A549 (cell line): ENCODE measurements at regions not wholly inside any gene's neighbourhood (a gene's known extent, or its start where the extent isn't known, plus 50 kb on each side); places are given as distances from the start of the nearest gene placed in this dataset.

Experiments used
- ATAC-seq, 2 experiments: fragments of 200-7000 bp in 1 of 2; fragments of >200 bp in 1 of 2; cut with Nextera tagmentation in 1 of 2; cut with Tn5 transposase in 1 of 2; 3 replicates each; pipeline versions ENCODE4 v1.8.0 to v1.9.1; 2018 to 2020; ENCODE audit warnings: mild to moderate bottlenecking in 1 of 2, moderate library complexity in 1 of 2
- CTCF ChIA-PET: fragments of 300-600 bp; sonication (Branson Sonifier 250); formaldehyde crosslinking; extraction: SDS; loops from one replicate; lab custom pipeline; 2021; ENCODE audit warnings: antibody characterized with exemption, inconsistent platforms; lab: Yijun Ruan, JAX
- POLR2A ChIA-PET: fragments of 350-600 bp; formaldehyde crosslinking; extraction: SDS; loops from one replicate; lab custom pipeline; 2021; ENCODE audit warnings: antibody characterized with exemption, inconsistent platforms; lab: Yijun Ruan, JAX
- DNase-seq, 2 experiments: peaks; one replicate each; pipeline versions ENCODE4 v3.0.0 to v3.0.0-alpha.2; 2011 to 2016; ENCODE audit warnings: low read depth in 1 of 2, low spot score in 1 of 2
- FAIRE-seq: peaks from 2 replicates; lab custom pipeline; 2011; peaks lifted over from hg19 to GRCh38; lab: Jason Lieb, UNC
- H3K27ac ChIP-seq, 2 experiments: fragments of >200 bp; sonication (Bioruptor Twin); formaldehyde crosslinking; 3 replicates each; pipeline ENCODE4 v1.5.1; 2016 to 2017
- H3K4me1 ChIP-seq: fragments of >200 bp; sonication (Bioruptor Twin); formaldehyde crosslinking; 3 replicates; pipeline ENCODE4 v1.6.1; 2016
- H3K4me2 ChIP-seq: fragments of >200 bp; sonication (Bioruptor Twin); formaldehyde crosslinking; 3 replicates; pipeline ENCODE4 v1.6.1; 2016
- H3K4me3 ChIP-seq: fragments of >200 bp; sonication (Bioruptor Twin); formaldehyde crosslinking; 3 replicates; pipeline ENCODE4 v1.5.1; 2016
- H3K9me3 ChIP-seq: fragments of >200 bp; sonication (Bioruptor Twin); formaldehyde crosslinking; 3 replicates; pipeline ENCODE4 v1.6.1; 2016
- BCL3 ChIP-seq: fragments of >200 bp; sonication (Bioruptor Twin); formaldehyde crosslinking; IDR thresholded peaks from 3 replicates; pipeline ENCODE4 v1.6.1; 2016
- BHLHE40 ChIP-seq: IDR thresholded peaks from 2 replicates; pipeline ENCODE4 v1.6.1; 2012; ENCODE audit warnings: low read depth, low read length, inconsistent platforms
- CBX2 ChIP-seq: fragments of 200-600 bp; sonication (generic); IDR thresholded peaks from 2 replicates; pipeline ENCODE4 v1.6.1; 2016; ENCODE audit warnings: low read depth, mild to moderate bottlenecking, borderline replicate concordance
- CHD4 ChIP-seq: fragments of 200-600 bp; sonication (generic); IDR thresholded peaks from 2 replicates; pipeline ENCODE4 v1.6.1; 2016; ENCODE audit warnings: antibody characterized with exemption, mild to moderate bottlenecking, borderline replicate concordance
- EHF ChIP-seq: fragments of 250-450 bp; sonication (Bioruptor Pico); IDR thresholded peaks from 2 replicates; pipeline ENCODE4 v1.5.0; 2020; ENCODE audit warnings: mild to moderate bottlenecking
- EP300 ChIP-seq, 2 experiments: fragments of >200 bp; sonication (Bioruptor Twin); formaldehyde crosslinking; IDR thresholded peaks; 2 replicates in 1 of 2; 3 replicates in 1 of 2; pipeline ENCODE4 v1.6.1; 2016 to 2017
- FOSL2 ChIP-seq, 2 experiments: fragments of 450-650 bp in 1 of 2; fragments of >200 bp in 1 of 2; sonication (Bioruptor Twin) in 1 of 2; formaldehyde crosslinking; IDR thresholded peaks; 2 replicates each; pipeline versions ENCODE4 v1.5.0 to v1.6.1; 2016 to 2020; ENCODE audit warnings: mild to moderate bottlenecking in 1 of 2, moderate library complexity in 1 of 2
- FOXS1 ChIP-seq: fragments of 250-450 bp; sonication (Bioruptor Pico); IDR thresholded peaks from 2 replicates; pipeline ENCODE4 v1.5.0; 2020; ENCODE audit warnings: mild to moderate bottlenecking, moderate library complexity
- GATA3 ChIP-seq: IDR thresholded peaks from 2 replicates; pipeline ENCODE4 v1.6.1; 2012; ENCODE audit warnings: borderline replicate concordance
- HEYL ChIP-seq: fragments of 250-450 bp; sonication (Bioruptor Pico); IDR thresholded peaks from 2 replicates; pipeline ENCODE4 v1.8.0; 2021; ENCODE audit warnings: mild to moderate bottlenecking, moderate library complexity
- HOXA7 ChIP-seq: fragments of 250-450 bp; sonication (Bioruptor Pico); IDR thresholded peaks from 2 replicates; pipeline ENCODE4 v1.5.0; 2020; ENCODE audit warnings: mild to moderate bottlenecking, moderate library complexity
- HOXB13 ChIP-seq: fragments of 250-450 bp; sonication (Bioruptor Pico); IDR thresholded peaks from 2 replicates; pipeline ENCODE4 v1.5.0; 2020; ENCODE audit warnings: low read depth, mild to moderate bottlenecking, moderate library complexity
- KDM1A ChIP-seq: fragments of 200-600 bp; sonication (generic); IDR thresholded peaks from 2 replicates; pipeline ENCODE4 v1.6.1; 2016; ENCODE audit warnings: low read depth, mild to moderate bottlenecking
- KDM5A ChIP-seq: fragments of 200-600 bp; sonication (generic); IDR thresholded peaks from 2 replicates; pipeline ENCODE4 v1.6.1; 2016; ENCODE audit warnings: antibody characterized with exemption, mild to moderate bottlenecking
- MAX ChIP-seq: IDR thresholded peaks from 2 replicates; pipeline ENCODE4 v1.6.1; 2012
- PHF8 ChIP-seq: fragments of 200-600 bp; sonication (generic); IDR thresholded peaks from 2 replicates; pipeline ENCODE4 v1.6.1; 2016; ENCODE audit warnings: low read depth, mild to moderate bottlenecking, antibody characterized with exemption, moderate library complexity, borderline replicate concordance
- RCOR1 ChIP-seq: fragments of 150-350 bp; IDR thresholded peaks from 2 replicates; pipeline ENCODE4 v1.6.1; 2014; ENCODE audit warnings: antibody characterized with exemption, low read length, low read depth
- RFX5 ChIP-seq: fragments of 450-650 bp; IDR thresholded peaks from 2 replicates; pipeline ENCODE4 v1.7.1; 2014; ENCODE audit warnings: antibody characterized with exemption, mild to moderate bottlenecking, moderate library complexity
- ZNF302 ChIP-seq: fragments of 250-450 bp; sonication (Bioruptor Pico); IDR thresholded peaks from 2 replicates; pipeline ENCODE4 v1.9.0; 2021; ENCODE audit warnings: inconsistent platforms, mild to moderate bottlenecking, moderate library complexity
- ZSCAN20 ChIP-seq: fragments of 250-450 bp; sonication (Bioruptor Pico); IDR thresholded peaks from 2 replicates; pipeline ENCODE4 v1.8.0; 2022; ENCODE audit warnings: mild to moderate bottlenecking, moderate library complexity
- WGBS: methylation state at CpG from one replicate; pipeline ENCODE4 v1.1.6; 2017; ENCODE audit errors: missing lambda C conversion rate; 5-methylcytosine and 5-hydroxymethylcytosine counted together

DNA sequence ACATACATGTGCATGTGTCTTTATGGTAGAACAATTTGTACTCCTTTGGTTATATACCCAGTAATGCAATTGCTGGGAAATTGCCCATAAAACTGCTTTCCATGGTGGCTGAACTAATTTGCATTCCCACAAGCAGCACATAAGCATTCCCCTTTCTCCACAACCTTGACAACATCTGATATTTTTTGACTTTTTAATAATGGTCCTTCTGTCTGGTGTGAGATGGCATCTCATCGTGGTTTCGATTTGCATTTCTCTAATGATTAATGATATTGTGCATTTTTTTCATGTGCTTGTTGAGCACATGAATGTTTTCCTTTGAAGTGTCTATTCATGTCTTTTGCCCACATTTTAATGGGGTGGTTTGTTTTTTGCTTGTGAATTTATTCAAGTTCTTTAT lies 166.0 kb downstream of the TMEM47 start:
- Histone ChIP-seq H3K27ac (no peak overlapping the region), H3K4me2 (no peak overlapping the region), H3K9me3 (no peaks in the 10 kb centered on the region), H3K4me3 (no peak overlapping the region)
- no peak for DNase-seq
- no peak for ATAC-seq
- CTCF ChIA-PET = no interaction called here
- FAIRE-seq = no peak
- POLR2A ChIA-PET = no interaction called here
- TF ChIP-seq HEYL (CRISPR knock-in tag) = no peak
- TF ChIP-seq, all 56 proteins: peak for 0
- 3% methylated on average over 2 of the region's 2 CpGs for WGBS
- H3K4me1 ChIP-seq = no peaks in the 10 kb centered on the region

DNA sequence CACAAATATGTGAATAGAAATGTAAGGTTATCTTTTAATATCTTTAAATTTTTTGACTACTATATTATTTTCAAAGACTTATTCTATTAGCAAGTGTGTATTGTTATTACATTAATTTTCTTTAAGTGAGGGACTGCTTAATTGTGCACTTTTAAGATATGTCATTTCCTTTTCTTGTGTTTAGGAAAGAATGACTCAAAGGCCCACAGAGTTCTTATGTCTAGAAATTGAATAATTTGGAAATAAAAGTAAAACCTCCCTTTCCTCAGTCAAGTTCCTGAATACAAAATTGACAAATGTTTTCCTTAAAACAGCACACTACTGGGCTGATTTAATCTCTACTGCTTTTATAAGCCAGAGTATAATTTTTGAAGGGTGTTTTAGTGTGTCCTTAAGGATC lies 169.7 kb downstream of the TMEM47 start:
- no peak for ATAC-seq
- CTCF ChIA-PET = no interaction called here
- Histone ChIP-seq H3K4me3 (no peak overlapping the region), H3K4me2 (no peak overlapping the region), H3K9me3 (no peaks in the 10 kb centered on the region), H3K27ac (no peak overlapping the region), H3K4me1 (no peaks in the 10 kb centered on the region)
- FAIRE-seq = no peak
- TF ChIP-seq CBX2 = no peak
- no peak for TF ChIP-seq EHF (CRISPR knock-in tag)
- no peak for TF ChIP-seq RCOR1
- no peak for TF ChIP-seq BCL3
- no peak for TF ChIP-seq ZNF302 (CRISPR knock-in tag)
- no peak for TF ChIP-seq FOXS1 (CRISPR knock-in tag)
- DNase-seq = no peak
- POLR2A ChIA-PET = no interaction called here

DNA sequence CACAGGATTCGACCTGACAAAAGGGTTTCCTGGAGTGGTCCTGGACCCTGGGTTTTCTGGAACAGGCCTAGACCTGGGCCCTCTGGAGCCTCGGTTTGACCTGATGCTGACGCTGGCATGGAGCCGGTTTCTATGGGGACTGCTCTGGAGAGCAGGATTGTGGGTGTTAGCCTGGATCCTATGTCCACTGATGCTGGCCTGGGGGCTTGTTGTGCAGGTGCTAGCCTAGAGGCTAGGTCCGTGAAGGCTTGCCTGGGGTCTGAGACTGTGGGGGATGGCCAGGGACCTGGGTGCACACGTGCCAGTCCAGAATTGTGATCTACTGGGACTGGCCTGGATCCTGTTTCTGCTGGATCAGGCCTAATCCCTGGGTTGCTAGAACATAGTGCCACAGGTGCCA lies 173.1 kb downstream of the TMEM47 start:
- POLR2A ChIA-PET = no interaction called here
- no peak for FAIRE-seq

DNA sequence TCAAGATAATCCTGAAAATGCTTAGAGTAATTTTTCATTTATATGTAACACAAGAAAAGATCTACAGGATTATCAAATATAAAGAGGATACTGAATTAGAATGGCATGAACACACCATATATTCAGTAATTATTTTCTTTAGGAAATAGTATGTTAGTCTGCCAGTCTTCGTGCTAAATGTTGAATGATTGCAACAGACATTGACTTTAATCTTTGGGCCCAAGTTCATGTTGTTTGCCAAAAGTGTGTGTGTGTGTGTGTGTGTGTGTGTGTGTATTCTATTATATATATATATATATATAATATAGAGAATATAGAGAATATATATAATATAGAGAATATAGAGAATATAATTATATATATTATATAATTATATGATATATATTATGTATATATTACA lies 186.6 kb downstream of the TMEM47 start:
- Histone ChIP-seq H3K27ac (no peak overlapping the region), H3K9me3 (no peaks in the 10 kb centered on the region), H3K4me2 (no peak overlapping the region), H3K4me3 (no peak overlapping the region), H3K4me1 (no peaks in the 10 kb centered on the region)
- DNase-seq = no peak
- no peak for ATAC-seq
- POLR2A ChIA-PET = no interaction called here
- CTCF ChIA-PET = no interaction called here
- FAIRE-seq = peak; percentile 89
- TF ChIP-seq KDM1A (no peak), EHF (CRISPR knock-in tag) (no peak), ZNF302 (CRISPR knock-in tag) (no peak), EP300 (IDR thresholded peaks at IDR 0.05) (no peak)
- TF ChIP-seq, all 56 proteins: peak for 0
- WGBS = 0% methylated on average over 1 of the region's 1 CpG

More for the DNA sequence above, 173.1 kb downstream of the TMEM47 start:
- CTCF ChIA-PET = no interaction called here
- ATAC-seq (no peak), DNase-seq (no peak)
- no peaks in the 10 kb centered on the region for H3K9me3 ChIP-seq
- no CpG with 5 or more reads among the region's 6 CpGs for WGBS
- no peak overlapping the region for H3K27ac ChIP-seq
- no peak for TF ChIP-seq KDM1A
- TF ChIP-seq ZNF302 (CRISPR knock-in tag) = no peak
- no peak for TF ChIP-seq HOXB13 (CRISPR knock-in tag)
- no peak for TF ChIP-seq RFX5
- TF ChIP-seq KDM5A = no peak
- no peak for TF ChIP-seq ZSCAN20 (CRISPR knock-in tag)
- no peak for TF ChIP-seq GATA3
- no peak for TF ChIP-seq PHF8
- TF ChIP-seq BHLHE40 = no peak
- no peak for TF ChIP-seq FOSL2 (IDR thresholded peaks at IDR 0.05)
- no peak for TF ChIP-seq FOSL2 (CRISPR knock-in tag; IDR thresholded peaks at IDR 0.05)
- no peak for TF ChIP-seq CHD4
- no peak for TF ChIP-seq MAX
- no peak for TF ChIP-seq HOXA7 (CRISPR knock-in tag)
- no peak overlapping the region for H3K4me2 ChIP-seq
- H3K4me1 ChIP-seq = no peaks in the 10 kb centered on the region
- no peak overlapping the region for H3K4me3 ChIP-seq
